Stimulated activated CD4-positive, alpha-beta T cell treated with anti-CD3 and anti-CD28 coated beads, Interleukin-15, amount 100 ng/mL, for 24 hours (primary cell): ENCODE measurements at regions not wholly inside any gene's neighbourhood (a gene's known extent, or its start where the extent isn't known, plus 50 kb on each side); places are given as distances from the start of the nearest gene placed in this dataset.

Source experiments
- DNase-seq: peaks from one replicate; pipeline ENCODE4 v3.0.0-alpha.2; 2020

DNA sequence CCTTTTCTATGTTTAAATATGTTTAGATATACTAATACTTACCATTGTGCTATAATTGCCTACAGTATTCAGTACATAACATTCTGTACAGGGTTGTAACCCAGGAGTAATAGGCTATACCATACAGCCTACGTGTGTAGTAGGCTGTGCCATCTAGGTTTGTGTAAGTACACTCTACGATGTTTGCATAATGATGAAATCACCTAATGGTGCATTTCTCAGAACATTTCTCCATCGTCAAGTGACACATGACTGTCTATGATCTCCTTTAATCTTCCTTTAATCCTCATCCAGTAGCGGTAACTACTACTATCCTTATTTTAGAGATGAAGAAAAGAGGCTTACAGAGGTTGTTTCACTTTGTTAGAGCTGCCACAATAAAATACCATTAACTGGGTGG, 369.2 kb downstream of the PLK2 start:
- no peak for DNase-seq

GRCh38 chr5:58088941-58089340, 370.9 kb downstream of the PLK2 start:
- DNase-seq: no peak

DNA sequence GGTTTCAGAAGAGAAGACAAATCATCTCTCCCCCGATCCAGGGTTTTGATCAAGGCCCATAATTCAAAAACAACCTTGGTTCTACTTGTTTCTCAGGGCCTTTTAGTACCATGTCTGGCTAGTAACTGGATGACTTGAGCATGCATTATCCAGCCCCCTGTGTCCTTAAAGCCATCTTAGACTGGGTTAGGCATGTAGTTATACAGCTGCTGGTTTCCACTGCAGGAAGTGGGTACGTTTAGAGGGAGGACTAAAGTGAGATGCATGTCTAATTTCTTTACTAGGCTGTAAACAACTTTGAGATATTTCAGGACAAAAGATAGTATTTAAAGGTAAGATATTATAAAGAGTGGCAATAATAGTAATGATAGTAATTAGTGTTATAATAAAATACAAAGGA, 372.0 kb downstream of the PLK2 start:
- no peak for DNase-seq

DNA sequence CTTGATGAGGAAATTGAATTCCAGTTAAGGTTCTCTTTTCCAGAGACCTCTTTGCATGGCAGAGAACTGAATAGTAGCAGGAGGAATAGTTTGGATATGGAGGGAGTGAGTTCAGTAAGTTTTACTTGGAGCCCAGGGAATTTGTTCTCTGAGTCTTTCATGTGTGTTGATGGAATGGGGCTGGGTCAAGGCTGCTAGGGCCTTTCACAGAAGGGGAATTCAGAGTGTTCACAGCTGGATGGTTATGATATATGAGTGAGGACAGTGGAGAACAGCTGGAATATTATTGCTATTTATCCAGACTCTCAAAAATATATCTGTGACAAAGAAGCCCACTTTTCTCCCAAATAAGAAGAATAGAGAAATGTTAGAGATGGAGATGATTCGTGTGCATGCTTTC, 372.8 kb downstream of the PLK2 start:
- no peak for DNase-seq

DNA sequence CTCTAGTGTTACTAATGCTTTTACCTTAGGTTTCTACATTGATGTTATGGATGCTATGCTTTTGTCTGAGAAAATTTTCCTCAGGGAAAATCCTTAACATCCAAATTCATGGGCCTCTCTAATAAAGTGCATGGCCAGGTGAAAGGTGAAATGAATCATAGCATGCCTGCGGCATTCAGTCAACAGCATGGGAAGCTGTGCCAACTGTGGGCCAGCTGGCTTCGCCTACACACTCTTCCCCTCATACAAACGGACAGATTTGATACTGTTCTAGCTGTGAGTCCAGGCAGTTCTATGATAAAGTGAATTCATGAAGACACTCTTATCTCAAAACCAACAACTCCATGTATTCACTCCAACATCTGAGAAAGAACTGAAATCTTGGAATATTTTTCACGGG, 374.1 kb downstream of the PLK2 start:
- no peak for DNase-seq

DNA sequence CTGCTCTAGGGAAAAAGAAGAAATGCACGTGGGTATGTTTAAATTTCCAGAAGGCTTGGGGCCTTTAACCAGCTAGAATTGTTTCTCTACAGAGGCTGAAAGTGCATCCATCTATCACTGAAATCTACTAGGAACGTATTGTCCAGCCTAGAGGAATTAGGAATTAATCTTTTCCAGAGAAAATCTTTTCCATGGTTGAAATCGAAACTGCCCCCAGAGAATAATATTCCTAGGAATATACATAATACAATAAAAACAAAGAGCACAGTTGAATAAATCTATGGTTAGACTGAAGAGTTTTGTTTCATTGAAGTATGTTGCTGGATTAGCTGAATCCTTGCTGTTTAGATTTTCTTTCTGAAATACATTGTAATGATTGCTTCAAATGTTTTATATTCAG, 378.5 kb downstream of the PLK2 start:
- DNase-seq: no peak

- no peak for DNase-seq
These were observed 379.3 kb downstream of the PLK2 start for GRCh38 chr5:58080573-58080972.

GRCh38 chr5:58077966-58078365, 381.9 kb downstream of the PLK2 start:
- DNase-seq: no peak

GRCh38 chr5:58077416-58077815, 382.5 kb downstream of the PLK2 start:
- DNase-seq: no peak

DNA sequence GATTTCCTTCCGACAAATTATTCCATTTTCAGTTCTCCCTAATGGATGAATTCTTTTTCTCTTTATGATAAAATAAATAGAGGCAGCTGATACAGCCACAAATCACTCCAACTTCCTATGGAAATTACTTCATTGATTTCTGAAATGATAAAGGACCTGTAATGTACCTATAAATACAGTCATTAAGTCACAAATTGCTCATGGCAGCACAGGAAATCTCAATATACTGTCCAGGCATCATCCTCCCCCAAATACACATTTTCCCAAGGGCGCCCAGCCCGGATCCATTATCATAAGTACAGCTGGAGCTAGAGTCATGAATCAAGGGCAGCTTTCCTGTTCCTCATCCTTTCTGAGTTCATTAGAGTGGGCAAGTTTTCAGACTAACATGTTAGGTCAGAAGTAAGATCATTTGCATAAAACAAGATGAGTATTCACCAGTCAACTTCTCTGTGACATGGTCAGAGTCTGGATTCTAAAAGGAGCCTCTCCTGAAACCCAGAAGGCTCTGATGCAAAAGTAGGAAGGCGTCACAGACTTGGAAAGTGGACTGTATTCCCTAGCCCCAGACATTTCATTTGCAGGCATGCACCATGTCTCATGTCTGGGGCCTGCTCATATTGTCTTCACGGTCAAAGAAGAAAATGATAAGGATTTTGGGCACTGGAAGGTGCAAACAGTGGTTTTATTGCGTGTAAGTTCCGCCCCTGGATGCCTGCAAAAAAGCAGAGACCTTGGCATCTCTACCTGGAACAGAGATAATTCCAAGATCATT, 383.2 kb downstream of the PLK2 start:
- DNase-seq: no peak

GRCh38 chr5:58075907-58076306, 384.0 kb downstream of the PLK2 start:
- no peak for DNase-seq

DNA sequence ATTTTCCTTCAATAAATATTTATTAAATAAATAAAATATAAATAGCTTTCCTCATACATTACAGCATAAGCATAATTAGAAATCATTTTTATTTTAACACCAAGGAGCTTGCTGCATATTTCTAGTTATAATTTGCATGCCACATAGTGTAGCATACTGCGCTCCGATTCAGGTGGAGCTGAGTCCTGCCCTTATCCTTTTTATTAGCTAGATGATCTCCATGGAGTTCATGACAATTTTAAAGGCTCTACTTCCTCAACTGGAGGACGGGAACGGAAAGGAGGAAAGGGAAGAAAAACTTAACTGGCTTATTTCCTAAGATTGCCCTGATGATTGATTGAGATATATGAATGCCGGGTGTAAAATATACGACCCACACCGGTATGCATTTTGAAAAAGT, 385.2 kb downstream of the PLK2 start:
- no peak for DNase-seq

- DNase-seq: no peak
These were observed 385.7 kb downstream of the PLK2 start for GRCh38 chr5:58074222-58074621.

DNA sequence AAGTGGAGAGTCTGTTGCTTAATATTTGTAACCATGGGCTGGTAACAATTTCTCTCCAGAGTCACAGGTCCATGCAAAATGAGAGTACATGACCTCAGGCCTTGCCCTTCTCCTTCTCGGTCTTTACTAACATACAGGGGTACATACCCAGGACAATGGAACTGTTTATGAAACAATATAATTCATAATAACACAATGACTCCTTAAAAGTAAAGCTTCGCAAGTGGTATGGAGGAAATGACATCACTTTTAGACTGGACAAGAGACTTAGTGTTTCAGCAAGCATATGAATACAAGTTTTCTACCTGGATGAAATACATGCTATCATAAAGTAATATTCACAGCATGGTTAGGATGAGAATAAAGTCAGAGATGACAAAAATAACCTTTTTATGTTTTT, 386.6 kb downstream of the PLK2 start:
- no peak for DNase-seq

- no peak for DNase-seq
These were observed 387.5 kb downstream of the PLK2 start for GRCh38 chr5:58072300-58072965.

DNA sequence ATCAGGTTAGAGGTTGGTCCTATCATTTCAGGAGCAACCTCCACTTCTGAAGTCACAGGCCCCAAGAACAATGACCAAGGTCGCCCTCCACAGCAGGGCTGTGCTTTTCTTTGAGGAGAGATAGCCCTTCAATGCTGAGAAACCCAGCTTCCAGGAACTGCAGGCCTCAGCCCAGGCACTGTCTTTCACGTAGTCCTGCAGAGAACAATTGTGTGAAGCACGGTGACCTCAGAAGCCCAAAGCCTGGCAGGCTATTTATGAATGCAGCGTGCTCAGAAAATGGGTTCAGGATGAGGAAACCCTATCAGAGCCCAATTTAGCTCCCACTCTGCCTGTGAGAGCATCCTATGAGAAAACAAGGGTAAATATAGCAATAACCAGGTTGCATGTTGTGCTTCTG, 388.3 kb downstream of the PLK2 start:
- no peak for DNase-seq

GRCh38 chr5:58069846-58070245, 390.0 kb downstream of the PLK2 start:
- DNase-seq: no peak

DNA sequence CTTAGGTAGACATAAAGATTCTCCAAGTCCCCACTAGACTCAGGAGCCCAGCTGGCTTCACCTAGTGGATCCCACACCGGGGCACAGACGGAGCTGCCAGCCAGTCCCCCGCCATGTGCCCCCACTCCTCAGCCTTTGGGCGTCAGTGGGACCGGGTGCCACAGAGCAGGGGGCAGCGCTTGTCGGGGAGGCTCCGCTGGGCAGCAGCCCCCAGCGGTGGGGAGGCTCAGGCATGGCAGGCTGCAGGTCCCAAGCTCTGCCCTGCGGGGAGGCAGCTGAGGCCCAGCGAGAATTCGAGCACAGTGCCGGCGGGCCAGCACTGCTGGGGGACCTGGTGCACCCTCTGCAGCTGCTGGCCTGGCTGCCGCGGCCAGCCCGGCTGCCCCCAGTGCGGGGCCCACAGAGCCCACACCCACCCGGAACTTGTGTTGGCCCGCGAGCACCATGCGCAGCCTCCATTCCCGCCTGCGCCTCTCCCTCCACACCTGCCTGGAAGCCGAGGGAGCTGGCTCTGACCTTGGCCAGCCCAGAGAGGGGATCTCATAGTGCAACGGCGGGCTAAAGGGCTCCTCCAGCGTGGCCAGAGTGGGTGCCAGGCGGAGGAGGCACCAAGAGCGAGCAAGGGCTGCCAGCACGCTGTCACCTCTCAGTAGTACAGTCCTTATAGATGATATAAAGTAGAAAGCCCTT, 390.7 kb downstream of the PLK2 start:
- DNase-seq: no peak

DNA sequence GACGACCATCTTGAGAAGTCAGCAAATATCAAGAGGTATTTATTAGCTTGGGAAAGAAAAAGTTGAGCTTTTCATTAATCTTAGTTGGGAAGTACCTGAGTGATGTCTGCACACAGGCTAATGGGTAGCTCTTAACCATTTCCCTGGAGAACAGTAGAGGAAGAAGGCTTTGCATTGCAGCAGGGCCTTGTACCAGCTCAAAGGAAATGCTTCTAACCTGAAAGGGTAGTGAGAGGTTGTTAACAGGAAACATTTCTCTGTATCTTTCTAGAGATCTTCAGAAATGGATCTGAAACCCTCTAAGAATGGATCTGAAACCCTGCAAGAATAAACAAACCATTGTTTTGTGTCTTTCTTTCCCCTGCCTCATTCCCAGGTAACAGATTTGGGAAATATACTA, 393.3 kb downstream of the PLK2 start:
- DNase-seq: no peak

GRCh38 chr5:58066076-58066475, 393.8 kb downstream of the PLK2 start:
- DNase-seq: no peak

- no peak for DNase-seq
These were observed 395.1 kb downstream of the PLK2 start for GRCh38 chr5:58064801-58065200.

DNA sequence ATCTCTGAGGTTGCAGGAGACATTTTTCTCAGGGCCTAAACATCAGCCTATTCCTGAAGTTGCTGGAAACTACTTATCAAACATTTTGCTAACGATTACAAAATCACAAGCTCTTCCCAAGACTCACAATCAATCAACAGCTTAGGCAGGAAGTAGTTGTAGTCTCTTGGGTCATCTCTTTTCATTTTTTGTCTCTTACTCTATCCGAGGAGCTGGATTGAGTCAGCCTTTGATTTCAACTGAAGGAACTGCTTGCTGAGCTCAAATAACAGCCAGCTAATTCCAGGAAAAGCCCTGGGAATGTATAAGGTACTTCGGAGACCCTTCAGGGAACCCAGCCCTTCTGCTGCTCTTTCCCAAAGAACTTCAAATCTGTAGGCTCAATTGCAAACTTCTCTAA, 398.9 kb downstream of the PLK2 start:
- no peak for DNase-seq

GRCh38 chr5:58057324-58057723, 402.6 kb downstream of the PLK2 start:
- no peak for DNase-seq

DNA sequence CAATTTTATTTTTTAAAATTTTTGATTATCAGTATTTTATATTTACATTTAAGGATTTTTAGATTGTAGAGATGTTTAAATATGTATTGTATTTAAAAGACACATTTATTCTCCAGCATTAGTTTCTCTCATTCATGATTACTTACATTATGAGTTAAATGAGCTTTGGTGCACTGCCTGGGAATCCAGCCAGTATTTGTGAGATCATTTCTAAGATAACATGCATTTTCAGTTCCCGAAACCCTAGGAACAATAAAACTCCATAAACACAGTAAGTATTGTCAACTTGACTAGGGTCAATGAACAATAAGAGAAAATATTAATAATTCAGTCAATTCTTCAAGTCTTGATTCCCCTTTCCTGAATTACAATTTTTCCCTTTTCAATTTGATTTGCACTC, 403.3 kb downstream of the PLK2 start:
- DNase-seq: no peak
